CD14-positive monocyte (primary cell): ENCODE measurements at regions not wholly inside any gene's neighbourhood (a gene's known extent, or its start where the extent isn't known, plus 50 kb on each side); places are given as distances from the start of the nearest gene placed in this dataset.

Experiments used
- DNase-seq, 3 donors: peaks; one replicate each; pipeline ENCODE4 v3.0.0-alpha.2; 2011 to 2022
- H2AFZ ChIP-seq: 2 replicates; pipeline ENCODE4 v1.6.0; 2012; ENCODE audit warnings: mild to moderate bottlenecking, low read depth, low read length, inconsistent platforms; ENCODE audit not compliant: insufficient read depth, poor library complexity, severe bottlenecking
- H3K27ac ChIP-seq, 2 donors: 1 replicate in 1 of 2; 2 replicates in 1 of 2; pipeline ENCODE4 v1.5.1; 2012 to 2013; ENCODE audit warnings: low read length in 2 of 2, control low read depth in 1 of 2, inconsistent platforms in 1 of 2, low read depth in 1 of 2, mild to moderate bottlenecking in 1 of 2
- H3K27me3 ChIP-seq, 2 donors: one replicate each; pipeline versions ENCODE4 v1.6.0 to v1.6.1; 2011 to 2013; ENCODE audit warnings: low read length in 2 of 2; ENCODE audit not compliant: control insufficient read depth in 2 of 2, insufficient read depth in 2 of 2
- H3K36me3 ChIP-seq, 2 donors: replicated peaks in 1 of 2; 1 replicate in 1 of 2; 2 replicates in 1 of 2; pipeline versions ENCODE4 v1.5.1 to v1.6.1; 2012 to 2013; ENCODE audit warnings: low read length in 2 of 2, control low read depth in 1 of 2, inconsistent platforms in 1 of 2, mild to moderate bottlenecking in 1 of 2; ENCODE audit not compliant: insufficient read depth in 2 of 2, control insufficient read depth in 1 of 2
- H3K4me1 ChIP-seq, 2 donors: 1 replicate in 1 of 2; 2 replicates in 1 of 2; pipeline versions ENCODE4 v1.5.1 to v1.6.1; 2012 to 2013; ENCODE audit warnings: low read length in 2 of 2, control low read depth in 1 of 2, inconsistent platforms in 1 of 2, mild to moderate bottlenecking in 1 of 2, moderate library complexity in 1 of 2; ENCODE audit not compliant: insufficient read depth in 2 of 2, control insufficient read depth in 1 of 2
- H3K4me2 ChIP-seq: replicated peaks from 2 replicates; pipeline ENCODE3; 2012; ENCODE audit warnings: low read length, moderate library complexity, mild to moderate bottlenecking; ENCODE audit not compliant: poor library complexity, severe bottlenecking; ENCODE audit errors: extremely low read depth
- H3K4me3 ChIP-seq, 3 experiments: fragments of 200-600 bp in 1 of 3; sonication (generic) in 1 of 3; replicated peaks in 1 of 3; 1 replicate in 2 of 3; 2 replicates in 1 of 3; pipeline ENCODE4 v1.5.1; 2011 to 2013; ENCODE audit warnings: low read length in 3 of 3, mild to moderate bottlenecking in 3 of 3, control low read depth in 2 of 3, low read depth in 2 of 3, inconsistent platforms in 1 of 3, moderate library complexity in 1 of 3
- H3K79me2 ChIP-seq: 2 replicates; pipeline ENCODE4 v1.6.0; 2012; ENCODE audit warnings: mild to moderate bottlenecking, control low read depth, inconsistent platforms, low read length, moderate library complexity; ENCODE audit not compliant: insufficient read depth
- H3K9ac ChIP-seq: 2 replicates; pipeline ENCODE4 v1.6.0; 2017; ENCODE audit warnings: low read length, mild to moderate bottlenecking; ENCODE audit not compliant: insufficient read depth, poor library complexity, severe bottlenecking
- H3K9me3 ChIP-seq, 2 donors: replicated peaks in 1 of 2; 1 replicate in 1 of 2; 2 replicates in 1 of 2; pipeline versions ENCODE4 v1.5.1 to v1.6.1; 2012 to 2013; ENCODE audit warnings: low read length in 2 of 2, control low read depth in 1 of 2; ENCODE audit not compliant: control insufficient read depth in 1 of 2, insufficient read depth in 1 of 2
- H4K20me1 ChIP-seq: 2 replicates; pipeline ENCODE4 v1.6.0; 2012; ENCODE audit warnings: mild to moderate bottlenecking, low read length, control low read depth, moderate library complexity; ENCODE audit not compliant: insufficient read depth
- H3K27ac Mint-ChIP-seq, 7 donors: one replicate each; pipeline ENCODE4 v1.8.0; 2020; ENCODE audit warnings: mild to moderate bottlenecking in 7 of 7, mixed read lengths in 7 of 7, moderate library complexity in 6 of 7, inconsistent platforms in 2 of 7
- H3K27me3 Mint-ChIP-seq, 3 donors: one replicate each; pipeline ENCODE4 v1.8.0; 2021 to 2022; ENCODE audit warnings: low read depth in 3 of 3, mild to moderate bottlenecking in 3 of 3, mixed read lengths in 3 of 3, moderate library complexity in 3 of 3, inconsistent platforms in 1 of 3
- H3K36me3 Mint-ChIP-seq, 2 donors: one replicate each; pipeline ENCODE4 v1.8.0; 2020; ENCODE audit warnings: mixed read lengths in 2 of 2, inconsistent platforms in 1 of 2, mild to moderate bottlenecking in 1 of 2
- H3K4me1 Mint-ChIP-seq: one replicate; pipeline ENCODE4 v1.8.0; 2020; ENCODE audit warnings: mild to moderate bottlenecking, mixed read lengths
- H3K4me3 Mint-ChIP-seq, 2 donors: one replicate each; pipeline ENCODE4 v1.8.0; 2020; ENCODE audit warnings: mild to moderate bottlenecking in 2 of 2, mixed read lengths in 2 of 2, moderate library complexity in 1 of 2
- H3K9me3 Mint-ChIP-seq, 7 donors: one replicate each; pipeline ENCODE4 v1.8.0; 2020 to 2022; ENCODE audit warnings: mixed read lengths in 7 of 7, mild to moderate bottlenecking in 6 of 7, moderate library complexity in 6 of 7, inconsistent platforms in 2 of 7
- CTCF ChIP-seq: fragments of 200-600 bp; IDR thresholded peaks from one replicate; pipeline ENCODE4 v1.8.0; 2022; ENCODE audit warnings: antibody characterized with exemption, mild to moderate bottlenecking
- WGBS: methylation state at CpG from one replicate; pipeline ENCODE4 v1.1.5; 2013; ENCODE audit warnings: missing lambda C conversion rate; ENCODE audit not compliant: insufficient coverage; 5-methylcytosine and 5-hydroxymethylcytosine counted together
- intact Hi-C, 2 donors: fragments of 100-400 bp; cut with micrococcal nuclease; formaldehyde crosslinking; loops; one replicate each; pipeline versions ENCODE4 v1.15.0 to v1.15.1; 2023

GRCh38 chr1:184260382-184260781, 126.4 kb upstream of the C1orf21 start:
- no peaks in the 10 kb centered on the region for H4K20me1 ChIP-seq
- H3K79me2 ChIP-seq, result no peaks in the 10 kb centered on the region
- no peaks in the 10 kb centered on the region for H3K4me1 Mint-ChIP-seq
- H2AFZ ChIP-seq, result no peak overlapping the region
- no peak overlapping the region for H3K4me3 ChIP-seq
- no peaks in the 10 kb centered on the region for H3K4me1 ChIP-seq
- H3K4me2 ChIP-seq, result no peak overlapping the region
- no peaks in the 10 kb centered on the region for H3K9me3 ChIP-seq
- intact Hi-C loops, result no loop called here
- H3K27me3 Mint-ChIP-seq, result peaks cover 0 to 1% (median 0%) of the 10 kb centered on the region in 3 donors
- no peaks in the 10 kb centered on the region for H3K36me3 ChIP-seq
- no peak overlapping the region for H3K27ac ChIP-seq
- DNase-seq, result no peak
- H3K9ac ChIP-seq, result no peak overlapping the region
- WGBS, result no CpG with 5 or more reads among the region's 1 CpG
- H3K9me3 Mint-ChIP-seq, result no peaks in the 10 kb centered on the region
- H3K27me3 ChIP-seq, result no peaks in the 10 kb centered on the region
- H3K27ac Mint-ChIP-seq, result no peak overlapping the region
- no peak for TF ChIP-seq CTCF
- no peak overlapping the region for H3K4me3 Mint-ChIP-seq
- H3K36me3 Mint-ChIP-seq, result no peaks in the 10 kb centered on the region

GRCh38 chr1:184262109-184262508, 124.7 kb upstream of the C1orf21 start:
- Histone ChIP-seq H2AFZ (no peak overlapping the region), H3K79me2 (no peaks in the 10 kb centered on the region), H3K4me1 (no peaks in the 10 kb centered on the region), H4K20me1 (no peaks in the 10 kb centered on the region), H3K9me3 (no peaks in the 10 kb centered on the region), H3K9ac (no peak overlapping the region), H3K36me3 (no peaks in the 10 kb centered on the region), H3K27ac (no peak overlapping the region), H3K4me2 (no peak overlapping the region), H3K27me3 (no peaks in the 10 kb centered on the region), H3K4me3 (no peak overlapping the region)
- DNase-seq, result no peak
- intact Hi-C loops, result no loop called here
- H3K27ac Mint-ChIP-seq, result no peak overlapping the region
- no peaks in the 10 kb centered on the region for H3K36me3 Mint-ChIP-seq
- TF ChIP-seq CTCF, result no peak
- H3K4me3 Mint-ChIP-seq, result no peak overlapping the region
- H3K9me3 Mint-ChIP-seq, result no peaks in the 10 kb centered on the region
- H3K4me1 Mint-ChIP-seq, result no peaks in the 10 kb centered on the region
- no peaks in the 10 kb centered on the region for H3K27me3 Mint-ChIP-seq
